ENCODE measurements at regions not wholly inside any gene's neighbourhood (a gene's known extent, or its start where the extent isn't known, plus 50 kb on each side); places are given as distances from the start of the nearest gene placed in this dataset.

DNA sequence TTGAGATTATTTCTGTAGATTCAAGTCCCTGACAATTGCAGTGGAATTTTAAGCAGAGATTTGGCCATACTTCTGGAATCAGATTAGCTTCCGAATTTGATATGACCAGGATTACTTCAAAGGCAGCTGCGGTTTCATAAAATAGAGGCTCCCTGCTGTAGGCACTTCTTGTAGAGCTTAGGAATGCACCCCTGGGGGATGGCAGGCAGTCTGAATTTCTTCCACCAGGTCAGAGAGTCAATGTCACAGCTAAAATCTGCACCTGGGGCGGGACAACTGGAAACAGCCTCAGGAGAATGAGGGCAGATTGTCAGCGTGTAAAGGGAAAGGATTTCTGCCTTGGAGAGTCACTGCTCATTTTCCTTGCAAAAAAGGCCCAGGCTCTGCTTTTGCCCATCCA is 182.6 kb downstream of the ARRDC4 start:
- TF ChIP-seq, protein P1, sequence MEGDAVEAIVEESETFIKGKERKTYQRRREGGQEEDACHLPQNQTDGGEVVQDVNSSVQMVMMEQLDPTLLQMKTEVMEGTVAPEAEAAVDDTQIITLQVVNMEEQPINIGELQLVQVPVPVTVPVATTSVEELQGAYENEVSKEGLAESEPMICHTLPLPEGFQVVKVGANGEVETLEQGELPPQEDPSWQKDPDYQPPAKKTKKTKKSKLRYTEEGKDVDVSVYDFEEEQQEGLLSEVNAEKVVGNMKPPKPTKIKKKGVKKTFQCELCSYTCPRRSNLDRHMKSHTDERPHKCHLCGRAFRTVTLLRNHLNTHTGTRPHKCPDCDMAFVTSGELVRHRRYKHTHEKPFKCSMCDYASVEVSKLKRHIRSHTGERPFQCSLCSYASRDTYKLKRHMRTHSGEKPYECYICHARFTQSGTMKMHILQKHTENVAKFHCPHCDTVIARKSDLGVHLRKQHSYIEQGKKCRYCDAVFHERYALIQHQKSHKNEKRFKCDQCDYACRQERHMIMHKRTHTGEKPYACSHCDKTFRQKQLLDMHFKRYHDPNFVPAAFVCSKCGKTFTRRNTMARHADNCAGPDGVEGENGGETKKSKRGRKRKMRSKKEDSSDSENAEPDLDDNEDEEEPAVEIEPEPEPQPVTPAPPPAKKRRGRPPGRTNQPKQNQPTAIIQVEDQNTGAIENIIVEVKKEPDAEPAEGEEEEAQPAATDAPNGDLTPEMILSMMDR (IDR thresholded peaks at IDR 0.05), result no peak
- TF ChIP-seq POLR2A (IDR thresholded peaks at IDR 0.05), result no peak

Data from esophagus squamous epithelium (tissue), 4 donors.